ENCODE measurements at regions not wholly inside any gene's neighbourhood (a gene's known extent, or its start where the extent isn't known, plus 50 kb on each side); places are given as distances from the start of the nearest gene placed in this dataset.

DNA sequence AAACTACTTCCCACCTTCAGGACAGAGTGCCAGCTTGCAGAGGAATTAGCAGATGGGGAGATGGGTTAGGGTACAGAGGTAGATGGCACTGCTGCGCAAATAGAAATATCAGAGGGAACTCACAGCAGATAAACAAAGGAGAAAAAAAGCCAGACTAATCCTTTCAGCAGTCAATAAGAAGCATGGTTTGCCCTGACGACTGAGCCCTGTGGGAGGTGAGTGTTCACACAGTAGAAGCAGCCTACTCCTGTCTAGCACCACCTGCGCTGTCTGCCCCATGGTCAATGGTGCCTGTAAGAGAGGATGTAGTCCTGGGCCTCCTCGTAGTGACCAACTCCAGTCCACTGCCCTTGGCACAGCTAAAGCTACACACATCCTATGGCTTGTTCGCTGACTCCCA lies 174.1 kb downstream of the IBTK start:
- POLR2A ChIA-PET: no interaction called here
- H2AFZ ChIP-seq (ENCODE audit: low read length): no peak overlapping the region

DNA sequence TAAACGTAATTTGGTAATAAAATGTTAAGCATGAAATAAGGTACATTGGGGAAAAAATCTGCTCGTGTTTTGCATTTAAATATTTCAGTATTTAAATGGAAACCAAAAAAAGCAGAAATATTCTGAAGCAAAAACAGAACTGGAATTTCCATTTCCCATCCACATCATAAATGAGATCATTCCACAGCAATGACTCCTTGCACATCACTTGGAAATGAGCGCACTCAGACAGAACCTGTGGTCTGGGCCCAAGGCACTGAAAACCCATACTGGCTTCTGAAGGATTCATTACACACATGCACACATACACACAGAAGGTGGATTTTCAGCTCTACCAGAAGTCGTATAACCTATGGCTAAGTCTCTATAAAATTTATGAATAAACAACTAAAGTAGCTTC lies 174.8 kb downstream of the IBTK start:
- Histone ChIP-seq H4K20me1 (ENCODE audit: insufficient read depth, low read length) (no peaks in the 10 kb centered on the region), H3K4me2 (ENCODE audit: low read length) (no peak overlapping the region), H3K36me3 (ENCODE audit: insufficient read depth, low read length) (no peaks in the 10 kb centered on the region), H3K4me1 (ENCODE audit: insufficient read depth, low read length, poor library complexity, severe bottlenecking) (no peaks in the 10 kb centered on the region), H3K27ac (ENCODE audit: low read depth, low read length, poor library complexity, severe bottlenecking) (no peak overlapping the region), H3K9me3 (ENCODE audit: low read length) (no peaks in the 10 kb centered on the region), H2AFZ (ENCODE audit: low read length) (no peak overlapping the region), H3K79me2 (ENCODE audit: insufficient read depth, low read depth, low read length) (no peaks in the 10 kb centered on the region), H3K9me2 (ENCODE audit: insufficient read depth, low read length) (no peaks in the 10 kb centered on the region), H3K4me3 (ENCODE audit: low read depth, low read length, poor library complexity, severe bottlenecking) (no peak overlapping the region)
- ChIA-PET CTCF (ENCODE audit: unreplicated experiment) (no interaction called here), POLR2A (interaction anchor here (0.6 to 1.4 kb wide), 2 partner anchors 23 to 159 kb away, joined by 3 to 4 read pairs; no protein-coding TSS in a partner anchor)
- intact Hi-C loops (cut with micrococcal nuclease; ENCODE audit: unreplicated experiment): no loop called here
- no peak for DNase-seq (ENCODE audit: low spot score)
- TF ChIP-seq, protein P1, sequence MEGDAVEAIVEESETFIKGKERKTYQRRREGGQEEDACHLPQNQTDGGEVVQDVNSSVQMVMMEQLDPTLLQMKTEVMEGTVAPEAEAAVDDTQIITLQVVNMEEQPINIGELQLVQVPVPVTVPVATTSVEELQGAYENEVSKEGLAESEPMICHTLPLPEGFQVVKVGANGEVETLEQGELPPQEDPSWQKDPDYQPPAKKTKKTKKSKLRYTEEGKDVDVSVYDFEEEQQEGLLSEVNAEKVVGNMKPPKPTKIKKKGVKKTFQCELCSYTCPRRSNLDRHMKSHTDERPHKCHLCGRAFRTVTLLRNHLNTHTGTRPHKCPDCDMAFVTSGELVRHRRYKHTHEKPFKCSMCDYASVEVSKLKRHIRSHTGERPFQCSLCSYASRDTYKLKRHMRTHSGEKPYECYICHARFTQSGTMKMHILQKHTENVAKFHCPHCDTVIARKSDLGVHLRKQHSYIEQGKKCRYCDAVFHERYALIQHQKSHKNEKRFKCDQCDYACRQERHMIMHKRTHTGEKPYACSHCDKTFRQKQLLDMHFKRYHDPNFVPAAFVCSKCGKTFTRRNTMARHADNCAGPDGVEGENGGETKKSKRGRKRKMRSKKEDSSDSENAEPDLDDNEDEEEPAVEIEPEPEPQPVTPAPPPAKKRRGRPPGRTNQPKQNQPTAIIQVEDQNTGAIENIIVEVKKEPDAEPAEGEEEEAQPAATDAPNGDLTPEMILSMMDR (conservative IDR thresholded peaks at IDR 0.05; ENCODE audit: low read length): no peak
- no TSS peak for BruUV-seq (replicated peaks)

More for the DNA sequence above, 174.1 kb downstream of the IBTK start:
- H3K4me1 ChIP-seq (ENCODE audit: insufficient read depth, low read length, poor library complexity, severe bottlenecking): no peaks in the 10 kb centered on the region
- no peaks in the 10 kb centered on the region for H4K20me1 ChIP-seq (ENCODE audit: insufficient read depth, low read length)
- no TSS peak for BruUV-seq (replicated peaks)
- H3K4me2 ChIP-seq (ENCODE audit: low read length): no peak overlapping the region
- intact Hi-C loops (cut with micrococcal nuclease; ENCODE audit: unreplicated experiment): no loop called here
- no peaks in the 10 kb centered on the region for H3K9me2 ChIP-seq (ENCODE audit: insufficient read depth, low read length)
- no peak overlapping the region for H3K4me3 ChIP-seq (ENCODE audit: low read depth, low read length, poor library complexity, severe bottlenecking)
- no peaks in the 10 kb centered on the region for H3K79me2 ChIP-seq (ENCODE audit: insufficient read depth, low read depth, low read length)
- no peaks in the 10 kb centered on the region for H3K36me3 ChIP-seq (ENCODE audit: insufficient read depth, low read length)
- no peak for DNase-seq (ENCODE audit: low spot score)
- H3K9me3 ChIP-seq (ENCODE audit: low read length): no peaks in the 10 kb centered on the region
- TF ChIP-seq EZH2phosphoT487 (IDR thresholded peaks at IDR 0.05; ENCODE audit: borderline replicate concordance, low read depth, low read length): no peak
- TF ChIP-seq, protein P1 (conservative IDR thresholded peaks at IDR 0.05; ENCODE audit: low read length): no peak
- CTCF ChIA-PET (ENCODE audit: unreplicated experiment): no interaction called here
- H3K27ac ChIP-seq (ENCODE audit: low read depth, low read length, poor library complexity, severe bottlenecking): no peak overlapping the region

DNA sequence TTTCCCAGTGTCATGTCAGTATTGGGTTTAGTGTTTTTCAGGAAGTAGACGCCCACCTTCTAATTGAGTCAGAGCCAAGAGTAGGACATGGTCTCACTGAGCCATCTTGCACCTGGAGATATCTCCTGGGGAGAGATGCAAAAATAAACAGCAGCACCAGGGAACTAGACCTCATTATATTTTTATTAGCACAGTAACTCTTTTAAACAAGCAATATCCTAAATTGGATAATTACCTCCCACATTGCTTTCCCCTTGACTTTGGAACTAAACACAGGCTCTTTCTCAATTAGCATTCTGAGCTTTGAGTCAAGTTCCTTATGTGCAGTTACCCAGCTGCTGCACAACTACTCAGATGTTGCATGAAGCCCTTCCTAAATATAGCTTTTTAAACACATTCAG lies 175.4 kb downstream of the IBTK start:
- POLR2A ChIA-PET: interaction anchor here (0.6 to 1.4 kb wide), 2 partner anchors 24 to 158 kb away, joined by 3 to 4 read pairs; no protein-coding TSS in a partner anchor
- H3K36me3 ChIP-seq (ENCODE audit: insufficient read depth, low read length): no peaks in the 10 kb centered on the region

More for the DNA sequence above, 175.4 kb downstream of the IBTK start:
- no peak overlapping the region for H3K4me2 ChIP-seq (ENCODE audit: low read length)
- H4K20me1 ChIP-seq (ENCODE audit: insufficient read depth, low read length): no peaks in the 10 kb centered on the region
- no peak overlapping the region for H3K4me3 ChIP-seq (ENCODE audit: low read depth, low read length, poor library complexity, severe bottlenecking)
- intact Hi-C loops (cut with micrococcal nuclease; ENCODE audit: unreplicated experiment): no loop called here
- H3K9me3 ChIP-seq (ENCODE audit: low read length): no peaks in the 10 kb centered on the region
- BruUV-seq (replicated peaks): no TSS peak
- DNase-seq (ENCODE audit: low spot score): no peak
- no peaks in the 10 kb centered on the region for H3K79me2 ChIP-seq (ENCODE audit: insufficient read depth, low read depth, low read length)
- no peaks in the 10 kb centered on the region for H3K4me1 ChIP-seq (ENCODE audit: insufficient read depth, low read length, poor library complexity, severe bottlenecking)
- CTCF ChIA-PET (ENCODE audit: unreplicated experiment): no interaction called here
- TF ChIP-seq, protein P1 (conservative IDR thresholded peaks at IDR 0.05; ENCODE audit: low read length): no peak
- TF ChIP-seq EZH2phosphoT487 (IDR thresholded peaks at IDR 0.05; ENCODE audit: borderline replicate concordance, low read depth, low read length): no peak
- no peak overlapping the region for H2AFZ ChIP-seq (ENCODE audit: low read length)
- H3K9me2 ChIP-seq (ENCODE audit: insufficient read depth, low read length): no peaks in the 10 kb centered on the region
- no peak overlapping the region for H3K27ac ChIP-seq (ENCODE audit: low read depth, low read length, poor library complexity, severe bottlenecking)

Measured in OCI-LY7 (cell line).